ENCODE measurements at regions not wholly inside any gene's neighbourhood (a gene's known extent, or its start where the extent isn't known, plus 50 kb on each side); places are given as distances from the start of the nearest gene placed in this dataset.
A peak's percentile ranks its signal among the peaks of the same experiment; 100 is the strongest.

GRCh38 chr1:244970236-244970743, 105.9 kb upstream of the HNRNPU start:
- peak; percentile 70 for DNase-seq

- peak; percentile 81 for DNase-seq
Observed at GRCh38 chr1:244969355-244970235, 105.3 kb upstream of the HNRNPU start.

GRCh38 chr1:244968881-244969280, 104.5 kb upstream of the HNRNPU start:
- DNase-seq, result no peak

GRCh38 chr1:244968471-244968871, 104.1 kb upstream of the HNRNPU start:
- no peak for DNase-seq

- no peak for DNase-seq
Observed at GRCh38 chr1:244967159-244967558, 102.8 kb upstream of the HNRNPU start.

GRCh38 chr1:244965185-244966030, 101.1 kb upstream of the HNRNPU start:
- DNase-seq, result no peak

- DNase-seq, result peak; percentile 40
Observed at GRCh38 chr1:244964112-244964971, 100.0 kb upstream of the HNRNPU start.

- DNase-seq, result no peak
Observed at GRCh38 chr1:244963231-244963826, 99.0 kb upstream of the HNRNPU start.

GRCh38 chr1:244962130-244962529, 97.8 kb upstream of the HNRNPU start:
- no peak for DNase-seq

GRCh38 chr1:244960904-244961303, 96.6 kb upstream of the HNRNPU start:
- no peak for DNase-seq

- no peak for DNase-seq
Observed at GRCh38 chr1:244958593-244958992, 94.2 kb upstream of the HNRNPU start.

- no peak for DNase-seq
Observed at GRCh38 chr1:244957525-244957924, 93.2 kb upstream of the HNRNPU start.

GRCh38 chr1:244957122-244957521, 92.8 kb upstream of the HNRNPU start:
- no peak for DNase-seq

- no peak for DNase-seq
Observed at GRCh38 chr1:244955661-244956060, 91.3 kb upstream of the HNRNPU start.

GRCh38 chr1:244954359-244954758, 90.0 kb upstream of the HNRNPU start:
- DNase-seq, result no peak

GRCh38 chr1:244953901-244954300, 89.6 kb upstream of the HNRNPU start:
- DNase-seq, result no peak

GRCh38 chr1:244952940-244953339, 88.6 kb upstream of the HNRNPU start:
- no peak for DNase-seq

- DNase-seq, result no peak
Observed at GRCh38 chr1:244952280-244952933, 88.1 kb upstream of the HNRNPU start.

- no peak for DNase-seq
Observed at GRCh38 chr1:244948416-244948815, 84.1 kb upstream of the HNRNPU start.

GRCh38 chr1:244945109-244945671, 80.8 kb upstream of the HNRNPU start:
- no peak for DNase-seq

- no peak for DNase-seq
Observed at GRCh38 chr1:244941121-244941520, 76.8 kb upstream of the HNRNPU start.

All from DMS79 (cell line).